ENCODE measurements at regions not wholly inside any gene's neighbourhood (a gene's known extent, or its start where the extent isn't known, plus 50 kb on each side); places are given as distances from the start of the nearest gene placed in this dataset.

GRCh38 chr11:115084231-115084630, 405.9 kb downstream of the NXPE2 start:
- DNase-seq, result peak; percentile 92

- peak; percentile 68 for DNase-seq
These were observed 407.3 kb downstream of the NXPE2 start for GRCh38 chr11:115085461-115086210.

- no peak for DNase-seq
These were observed 409.5 kb downstream of the NXPE2 start for GRCh38 chr11:115087791-115088190.

- DNase-seq, result no peak
These were observed 411.7 kb downstream of the CADM1 start for GRCh38 chr11:115092516-115092915.

- no peak for DNase-seq
These were observed 406.3 kb downstream of the CADM1 start for GRCh38 chr11:115097796-115098408.

- no peak for DNase-seq
These were observed 403.5 kb downstream of the CADM1 start for GRCh38 chr11:115100706-115101105.

GRCh38 chr11:115103921-115104320, 400.3 kb downstream of the CADM1 start:
- DNase-seq, result no peak

GRCh38 chr11:115104851-115105453, 399.3 kb downstream of the CADM1 start:
- no peak for DNase-seq

GRCh38 chr11:115111066-115111465, 393.1 kb downstream of the CADM1 start:
- DNase-seq, result no peak

GRCh38 chr11:115112754-115113153, 391.5 kb downstream of the CADM1 start:
- peak; percentile 92 for DNase-seq

- DNase-seq, result no peak
These were observed 386.2 kb downstream of the CADM1 start for GRCh38 chr11:115117956-115118493.

GRCh38 chr11:115119146-115119545, 385.1 kb downstream of the CADM1 start:
- DNase-seq, result no peak

Measured in eye (tissue), 1 donor.